Glomerular endothelial cell (primary cell): ENCODE measurements at regions not wholly inside any gene's neighbourhood (a gene's known extent, or its start where the extent isn't known, plus 50 kb on each side); places are given as distances from the start of the nearest gene placed in this dataset.

ENCODE experiments used
- DNase-seq: peaks from one replicate; pipeline ENCODE4 v3.0.0-alpha.2; 2011; ENCODE audit warnings: low read depth, low spot score; ENCODE audit errors: extremely low read depth

GRCh38 chr15:37165395-37165794, 65.0 kb upstream of the MEIS2 start:
- no peak for DNase-seq

- no peak for DNase-seq
These were observed 66.1 kb upstream of the MEIS2 start for GRCh38 chr15:37166402-37166801.

- DNase-seq, result no peak
These were observed 81.0 kb upstream of the MEIS2 start for GRCh38 chr15:37181339-37181738.

- no peak for DNase-seq
These were observed 99.2 kb upstream of the MEIS2 start for GRCh38 chr15:37199545-37199944.

GRCh38 chr15:37203050-37203449, 102.7 kb upstream of the MEIS2 start:
- no peak for DNase-seq

- no peak for DNase-seq
These were observed 104.3 kb upstream of the MEIS2 start for GRCh38 chr15:37204692-37205091.

DNA sequence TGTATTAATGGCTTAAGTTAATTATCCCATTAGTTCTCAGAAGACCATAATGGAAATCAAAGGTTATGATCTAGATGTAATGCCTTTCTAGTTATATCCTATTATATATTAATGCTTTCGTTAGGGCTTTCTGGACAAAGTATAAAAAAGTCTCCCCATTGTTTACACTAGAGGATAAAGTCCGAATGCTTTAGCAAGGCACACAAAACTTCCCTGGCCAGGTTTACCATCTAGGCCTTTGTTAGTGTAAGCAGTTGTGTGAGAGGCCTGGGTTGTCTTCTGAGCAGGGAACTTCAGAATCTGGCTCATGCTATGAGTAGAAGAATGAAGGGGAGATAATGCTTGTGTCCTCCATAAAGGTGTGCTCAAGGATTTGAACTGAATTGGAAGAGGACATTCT, 106.3 kb upstream of the MEIS2 start:
- no peak for DNase-seq

DNA sequence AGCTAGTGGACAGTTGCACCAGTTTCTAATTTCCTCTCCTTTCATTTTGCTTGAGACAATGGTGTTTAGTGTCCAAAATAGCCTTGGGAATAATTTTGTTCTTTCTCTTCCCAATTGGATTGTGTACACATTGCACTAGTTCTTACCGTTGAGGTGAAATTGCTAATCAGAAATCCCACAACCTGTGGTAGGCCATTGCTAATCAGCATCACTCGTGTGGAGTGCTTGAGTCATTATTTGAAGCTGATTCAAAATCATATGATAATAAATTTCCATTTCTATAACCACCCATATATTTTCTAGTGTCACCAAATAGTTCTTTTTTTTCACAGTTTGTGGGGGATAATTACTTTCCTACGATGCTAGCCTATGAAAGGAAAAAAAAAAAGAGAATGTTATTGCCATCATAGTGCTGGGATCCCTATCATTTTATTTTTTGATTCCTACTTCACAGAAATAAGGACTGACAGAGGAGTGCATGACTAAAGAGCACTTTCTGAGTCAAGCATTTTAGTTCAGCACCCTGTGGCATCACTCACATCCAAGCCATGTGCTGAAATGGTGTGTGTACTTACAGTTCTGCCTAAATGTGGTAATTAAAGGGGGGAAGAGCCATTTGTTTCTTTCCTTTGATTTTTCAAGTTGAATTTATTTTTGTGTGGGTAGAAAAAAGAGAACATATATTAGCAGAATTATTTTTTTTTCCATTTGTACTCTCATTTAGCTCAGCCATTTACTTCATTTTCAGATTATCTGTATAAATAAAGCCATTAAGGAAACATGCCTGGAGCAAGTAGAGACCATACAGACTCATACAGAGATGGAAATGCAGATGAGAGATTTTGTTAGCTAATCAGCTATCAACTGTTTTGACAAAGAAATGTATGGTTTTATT, 108.0 kb upstream of the MEIS2 start:
- no peak for DNase-seq

- DNase-seq, result no peak
These were observed 108.7 kb upstream of the MEIS2 start for GRCh38 chr15:37209041-37209363.

- DNase-seq, result no peak
These were observed 117.2 kb upstream of the MEIS2 start for GRCh38 chr15:37217567-37217966.

DNA sequence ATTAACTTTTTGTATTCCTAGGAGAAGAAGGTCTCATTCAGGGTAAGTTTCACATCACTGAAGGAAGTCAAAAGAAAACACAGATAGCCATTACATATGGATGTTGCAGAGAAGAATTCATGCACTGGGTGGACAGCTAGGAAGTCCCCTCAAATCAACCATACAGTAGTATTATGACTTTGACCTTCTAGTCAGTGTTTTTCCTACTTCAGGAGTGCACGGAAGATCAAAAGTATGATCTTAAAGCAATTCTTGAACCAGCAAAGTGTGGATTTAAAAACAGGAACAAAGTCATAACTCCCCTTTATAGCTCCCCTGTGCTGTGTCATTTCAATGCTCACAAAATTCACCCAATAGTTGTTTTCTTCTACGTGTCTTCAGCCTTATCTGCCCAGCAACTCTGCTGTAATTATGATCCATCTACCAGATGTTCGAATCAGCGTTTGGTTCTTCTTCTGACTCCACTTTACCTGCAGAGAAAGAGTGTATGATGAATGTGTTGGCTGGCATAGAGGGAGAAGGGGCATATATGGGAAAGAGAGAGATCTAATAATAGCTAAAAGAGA, 118.1 kb upstream of the MEIS2 start:
- no peak for DNase-seq

DNA sequence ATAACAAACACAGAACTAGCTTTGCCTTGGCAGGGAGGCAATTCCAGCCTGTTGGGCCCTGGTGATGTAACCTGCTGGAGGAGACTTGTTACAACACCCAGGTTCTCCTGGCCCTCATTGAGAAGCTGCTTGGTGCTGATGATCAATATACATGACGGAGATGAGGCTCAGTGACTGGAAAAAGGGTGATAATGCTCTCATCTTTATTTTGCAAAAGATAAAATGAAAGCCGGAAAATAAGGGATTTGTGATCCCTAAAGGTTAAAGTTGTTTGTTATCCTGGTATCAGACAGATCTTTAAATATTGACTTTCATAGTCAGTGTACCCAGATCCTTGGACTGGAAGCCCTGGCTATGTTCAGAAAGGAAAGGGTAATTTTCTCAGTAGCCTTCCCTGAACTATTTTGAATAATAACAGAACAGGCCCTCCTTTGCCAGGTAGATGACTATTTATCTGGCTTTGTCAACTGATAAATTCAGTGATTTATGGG, 118.9 kb upstream of the MEIS2 start:
- no peak for DNase-seq

GRCh38 chr15:37220949-37221670, 120.8 kb upstream of the MEIS2 start:
- DNase-seq, result no peak

- no peak for DNase-seq
These were observed 121.4 kb upstream of the MEIS2 start for GRCh38 chr15:37221671-37222145.

GRCh38 chr15:37223089-37223488, 122.7 kb upstream of the MEIS2 start:
- no peak for DNase-seq

DNA sequence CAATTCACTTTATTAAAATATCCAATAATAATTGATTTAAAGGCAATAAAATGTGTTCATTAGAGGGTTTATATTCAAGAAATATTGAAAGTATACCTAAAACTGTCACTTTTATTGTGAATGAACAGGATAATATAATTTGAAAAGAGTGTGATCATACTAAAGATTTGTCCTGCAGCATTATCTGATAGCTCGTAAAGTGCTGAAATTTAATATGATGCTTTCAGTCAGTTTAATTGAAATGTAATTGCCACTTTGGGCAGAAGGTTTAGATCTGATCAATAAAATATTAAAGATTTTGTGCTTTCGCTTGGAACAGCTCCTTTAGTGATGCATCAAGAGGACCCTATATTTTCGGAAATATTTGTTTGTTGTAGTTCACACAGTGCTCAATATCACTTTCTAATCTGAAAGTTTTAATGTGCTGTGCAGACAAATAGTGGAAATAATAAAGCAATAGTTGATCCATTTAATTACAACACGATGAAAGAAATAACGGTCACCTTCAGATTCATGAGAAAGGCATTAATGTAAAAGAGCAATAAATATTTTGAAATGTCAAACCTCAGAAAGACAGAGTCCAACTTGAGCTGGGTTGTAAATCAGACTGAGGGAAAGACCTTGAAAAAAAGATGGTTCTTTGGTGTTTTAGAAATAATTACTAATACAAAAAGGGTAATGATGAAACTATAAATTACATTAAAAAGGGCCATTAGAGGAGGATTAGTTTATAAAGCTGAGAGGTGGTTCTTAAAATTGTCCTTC, 129.7 kb upstream of the MEIS2 start:
- no peak for DNase-seq

- DNase-seq, result no peak
These were observed 145.0 kb upstream of the MEIS2 start for GRCh38 chr15:37245358-37245757.

- no peak for DNase-seq
These were observed 145.7 kb upstream of the MEIS2 start for GRCh38 chr15:37246065-37246464.

DNA sequence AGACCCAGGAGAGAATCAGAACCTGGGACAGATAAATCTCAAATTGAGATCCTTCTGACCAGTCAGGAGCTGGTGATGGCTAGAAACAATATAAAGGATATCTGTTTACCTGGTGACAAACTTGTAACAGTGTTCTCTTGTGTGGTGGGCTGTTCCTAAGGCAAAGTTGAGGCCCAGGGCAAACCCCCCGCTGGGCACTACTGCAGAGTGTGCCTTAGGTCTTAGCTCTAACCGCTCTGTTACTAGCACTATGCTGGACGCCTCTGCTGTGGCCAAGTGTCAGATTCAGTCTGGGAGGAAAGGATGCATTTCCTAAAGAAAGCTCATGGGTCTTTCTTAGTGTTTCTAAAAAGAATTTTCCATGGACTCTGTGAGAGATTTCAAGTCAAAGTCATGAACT, 146.5 kb upstream of the MEIS2 start:
- DNase-seq, result no peak

DNA sequence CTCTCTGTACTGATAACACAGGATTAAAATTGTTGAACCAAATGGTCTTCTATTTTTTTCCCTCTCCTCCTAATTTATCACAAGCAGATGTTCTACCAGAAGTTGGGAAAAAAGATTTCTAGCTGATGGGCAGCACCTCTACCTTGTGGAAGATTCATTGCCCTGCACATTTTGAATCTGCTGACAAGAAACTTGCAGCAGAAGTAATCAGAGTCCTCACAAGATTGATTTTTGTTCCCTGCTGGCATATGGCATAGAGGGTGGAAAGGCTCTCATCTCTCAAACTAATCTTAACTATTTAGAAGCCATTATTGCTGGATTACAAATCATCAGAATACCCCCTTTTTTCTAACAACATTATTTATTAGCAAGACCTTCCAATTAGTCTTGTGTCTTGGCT, 148.9 kb upstream of the MEIS2 start:
- DNase-seq, result no peak

DNA sequence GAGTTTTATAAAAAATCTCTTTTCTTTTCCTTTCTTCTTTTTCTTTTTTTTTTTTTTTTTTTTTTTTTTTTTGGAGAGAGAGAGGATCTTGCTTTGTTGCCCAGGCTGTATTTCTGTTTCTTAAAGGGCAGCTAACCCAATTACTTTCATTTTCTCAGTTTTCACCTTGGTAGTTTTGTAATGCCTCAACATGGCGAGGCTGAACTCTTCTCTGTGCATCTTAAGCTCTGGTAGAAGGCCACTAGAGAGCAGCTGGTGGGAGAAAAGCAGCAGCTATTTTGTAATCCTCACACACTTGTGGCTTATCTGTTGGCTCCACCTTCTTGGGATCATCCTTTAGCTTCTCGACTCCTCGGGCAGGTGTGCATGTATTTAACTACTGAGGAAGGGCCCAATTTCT, 152.2 kb upstream of the MEIS2 start:
- no peak for DNase-seq
